ENCODE measurements at regions not wholly inside any gene's neighbourhood (a gene's known extent, or its start where the extent isn't known, plus 50 kb on each side); places are given as distances from the start of the nearest gene placed in this dataset.

GRCh38 chr4:181289198-181289597, 954.0 kb upstream of the TENM3 start:
- no peak for DNase-seq (ENCODE audit: low read depth in 1 of 2, low spot score in 1 of 2)
- in situ Hi-C loops (cut with HindIII; ENCODE audit: low pct_unique_long_range_greater_than_20kb, low sequenced_read_pairs): no loop called here
- TF ChIP-seq JUND (IDR thresholded peaks at IDR 0.05; ENCODE audit: low read depth): no peak

GRCh38 chr4:181291615-181292014, 951.6 kb upstream of the TENM3 start:
- in situ Hi-C loops (cut with HindIII; ENCODE audit: low pct_unique_long_range_greater_than_20kb, low sequenced_read_pairs): no loop called here
- no peak for DNase-seq (ENCODE audit: low read depth in 1 of 2, low spot score in 1 of 2)
- no peak for TF ChIP-seq JUND (IDR thresholded peaks at IDR 0.05; ENCODE audit: low read depth)

- in situ Hi-C loops (cut with HindIII; ENCODE audit: low pct_unique_long_range_greater_than_20kb, low sequenced_read_pairs): no loop called here
- TF ChIP-seq JUND (IDR thresholded peaks at IDR 0.05; ENCODE audit: low read depth): no peak
- DNase-seq (ENCODE audit: low read depth in 1 of 2, low spot score in 1 of 2): no peak
Measured at GRCh38 chr4:181293014-181293413, 950.2 kb upstream of the TENM3 start.

- TF ChIP-seq JUND (IDR thresholded peaks at IDR 0.05; ENCODE audit: low read depth): no peak
- in situ Hi-C loops (cut with HindIII; ENCODE audit: low pct_unique_long_range_greater_than_20kb, low sequenced_read_pairs): no loop called here
- DNase-seq (ENCODE audit: low read depth in 1 of 2, low spot score in 1 of 2): no peak
Measured at GRCh38 chr4:181293541-181293940, 949.7 kb upstream of the TENM3 start.

GRCh38 chr4:181294421-181294820, 948.8 kb upstream of the TENM3 start:
- no peak for DNase-seq (ENCODE audit: low read depth in 1 of 2, low spot score in 1 of 2)
- in situ Hi-C loops (cut with HindIII; ENCODE audit: low pct_unique_long_range_greater_than_20kb, low sequenced_read_pairs): no loop called here
- no peak for TF ChIP-seq JUND (IDR thresholded peaks at IDR 0.05; ENCODE audit: low read depth)

GRCh38 chr4:181301735-181302710, 941.2 kb upstream of the TENM3 start:
- DNase-seq (ENCODE audit: low read depth in 1 of 2, low spot score in 1 of 2): peak in 1 of 2 experiments; percentile 69
- no peak for TF ChIP-seq JUND (IDR thresholded peaks at IDR 0.05; ENCODE audit: low read depth)
- in situ Hi-C loops (cut with HindIII; ENCODE audit: low pct_unique_long_range_greater_than_20kb, low sequenced_read_pairs): no loop called here

GRCh38 chr4:181307824-181308223, 935.4 kb upstream of the TENM3 start:
- DNase-seq (ENCODE audit: low read depth in 1 of 2, low spot score in 1 of 2): no peak
- no peak for TF ChIP-seq JUND (IDR thresholded peaks at IDR 0.05; ENCODE audit: low read depth)
- in situ Hi-C loops (cut with HindIII; ENCODE audit: low pct_unique_long_range_greater_than_20kb, low sequenced_read_pairs): no loop called here

GRCh38 chr4:181308476-181309312, 934.5 kb upstream of the TENM3 start:
- in situ Hi-C loops (cut with HindIII; ENCODE audit: low pct_unique_long_range_greater_than_20kb, low sequenced_read_pairs): no loop called here
- peak in 1 of 2 experiments; percentile 38 for DNase-seq (ENCODE audit: low read depth in 1 of 2, low spot score in 1 of 2)
- no peak for TF ChIP-seq JUND (IDR thresholded peaks at IDR 0.05; ENCODE audit: low read depth)

- in situ Hi-C loops (cut with HindIII; ENCODE audit: low pct_unique_long_range_greater_than_20kb, low sequenced_read_pairs): no loop called here
- TF ChIP-seq JUND (IDR thresholded peaks at IDR 0.05; ENCODE audit: low read depth): no peak
- no peak for DNase-seq (ENCODE audit: low read depth in 1 of 2, low spot score in 1 of 2)
Measured at GRCh38 chr4:181312066-181312465, 931.1 kb upstream of the TENM3 start.

GRCh38 chr4:181319629-181320028, 923.6 kb upstream of the TENM3 start:
- DNase-seq (ENCODE audit: low read depth in 1 of 2, low spot score in 1 of 2): peak in 1 of 2 experiments; percentile 20
- in situ Hi-C loops (cut with HindIII; ENCODE audit: low pct_unique_long_range_greater_than_20kb, low sequenced_read_pairs): no loop called here
- no peak for TF ChIP-seq JUND (IDR thresholded peaks at IDR 0.05; ENCODE audit: low read depth)

- DNase-seq (ENCODE audit: low read depth in 1 of 2, low spot score in 1 of 2): no peak
- TF ChIP-seq JUND (IDR thresholded peaks at IDR 0.05; ENCODE audit: low read depth): no peak
- in situ Hi-C loops (cut with HindIII; ENCODE audit: low pct_unique_long_range_greater_than_20kb, low sequenced_read_pairs): no loop called here
Measured at GRCh38 chr4:181323061-181323460, 920.1 kb upstream of the TENM3 start.

- in situ Hi-C loops (cut with HindIII; ENCODE audit: low pct_unique_long_range_greater_than_20kb, low sequenced_read_pairs): no loop called here
- no peak for TF ChIP-seq JUND (IDR thresholded peaks at IDR 0.05; ENCODE audit: low read depth)
- no peak for DNase-seq (ENCODE audit: low read depth in 1 of 2, low spot score in 1 of 2)
Measured at GRCh38 chr4:181330654-181331201, 912.5 kb upstream of the TENM3 start.
